Natural killer cell treated with Interleukin-12 subunit alpha and Interleukin-12 subunit beta and Interleukin-15 and Interleukin-18, amount 100 ng/mL, for 72 hours (primary cell): ENCODE measurements at regions not wholly inside any gene's neighbourhood (a gene's known extent, or its start where the extent isn't known, plus 50 kb on each side); places are given as distances from the start of the nearest gene placed in this dataset.
"Not testable (repeated sequence)": the region's sequence is repeated elsewhere in the genome, so short reads cannot be mapped to it uniquely, and the experiment has no call there.

Experiments used
- ATAC-seq, 2 donors: fragments of 150-1000 bp; cut with Tn5 transposase in 1 of 2; sonication (Bioruptor Pico), chemical (Tn5 transposase) in 1 of 2; 2 replicates each; pipeline ENCODE4 v1.10.0; 2021
- DNase-seq: peaks from one replicate; pipeline ENCODE4 v3.0.0; 2022; ENCODE audit warnings: low spot score
- H3K27ac Mint-ChIP-seq, 2 donors: 1 replicate in 1 of 2; 2 replicates in 1 of 2; pipeline ENCODE4 v1.8.0; 2022; ENCODE audit warnings: mixed read lengths in 2 of 2, mild to moderate bottlenecking in 1 of 2, moderate library complexity in 1 of 2
- H3K27me3 Mint-ChIP-seq, 2 donors: 1 replicate in 1 of 2; 2 replicates in 1 of 2; pipeline ENCODE4 v1.8.0; 2022; ENCODE audit warnings: mixed read lengths in 2 of 2
- H3K36me3 Mint-ChIP-seq: one replicate; pipeline ENCODE4 v1.8.0; 2022; ENCODE audit warnings: mixed read lengths
- H3K4me1 Mint-ChIP-seq, 2 donors: 1 replicate in 1 of 2; 2 replicates in 1 of 2; pipeline ENCODE4 v1.8.0; 2022; ENCODE audit warnings: low read depth in 2 of 2, mixed read lengths in 2 of 2, mild to moderate bottlenecking in 1 of 2
- H3K4me3 Mint-ChIP-seq: one replicate; pipeline ENCODE4 v1.8.0; 2022; ENCODE audit warnings: mixed read lengths
- H3K9me3 Mint-ChIP-seq: 2 replicates; pipeline ENCODE4 v1.8.0; 2022; ENCODE audit warnings: mixed read lengths

- DNase-seq: no peak
- H3K4me3 Mint-ChIP-seq: no peak overlapping the region
- no peaks in the 10 kb centered on the region for H3K27me3 Mint-ChIP-seq
- ATAC-seq: no peak
- no peaks in the 10 kb centered on the region for H3K4me1 Mint-ChIP-seq
- no peaks in the 10 kb centered on the region for H3K36me3 Mint-ChIP-seq
- peaks cover 12% of the 10 kb centered on the region for H3K9me3 Mint-ChIP-seq
- no peak overlapping the region for H3K27ac Mint-ChIP-seq
These were observed 326.2 kb downstream of the PRR16 start for GRCh38 chr5:120790339-120790738.

GRCh38 chr5:120792477-120792876 lies 328.4 kb downstream of the PRR16 start:
- DNase-seq (no peak), ATAC-seq (no peak)
- Mint-ChIP-seq H3K36me3 (no peaks in the 10 kb centered on the region), H3K27ac (no peak overlapping the region), H3K9me3 (peaks cover 14% of the 10 kb centered on the region), H3K27me3 (no peaks in the 10 kb centered on the region), H3K4me1 (no peaks in the 10 kb centered on the region), H3K4me3 (no peak overlapping the region)

- H3K9me3 Mint-ChIP-seq: peaks cover 12% of the 10 kb centered on the region
- no peak overlapping the region for H3K4me3 Mint-ChIP-seq
- no peaks in the 10 kb centered on the region for H3K27me3 Mint-ChIP-seq
- H3K36me3 Mint-ChIP-seq: no peaks in the 10 kb centered on the region
- no peak for DNase-seq
- no peak for ATAC-seq
- no peak overlapping the region for H3K27ac Mint-ChIP-seq
- no peaks in the 10 kb centered on the region for H3K4me1 Mint-ChIP-seq
These were observed 330.0 kb downstream of the PRR16 start for GRCh38 chr5:120794121-120794520.

- Mint-ChIP-seq H3K36me3 (no peaks in the 10 kb centered on the region), H3K27ac (no peak overlapping the region), H3K4me3 (no peak overlapping the region), H3K9me3 (peaks cover 14% of the 10 kb centered on the region), H3K4me1 (no peaks in the 10 kb centered on the region), H3K27me3 (no peaks in the 10 kb centered on the region)
- DNase-seq (no peak), ATAC-seq (no peak)
These were observed 339.2 kb downstream of the PRR16 start for GRCh38 chr5:120803282-120803681.

GRCh38 chr5:120805131-120805530 lies 341.0 kb downstream of the PRR16 start:
- DNase-seq (no peak), ATAC-seq (no peak)
- H3K9me3 Mint-ChIP-seq: peaks cover 10% of the 10 kb centered on the region
- H3K27ac Mint-ChIP-seq: no peak overlapping the region
- no peaks in the 10 kb centered on the region for H3K36me3 Mint-ChIP-seq
- H3K4me1 Mint-ChIP-seq: no peaks in the 10 kb centered on the region
- H3K27me3 Mint-ChIP-seq: no peaks in the 10 kb centered on the region
- H3K4me3 Mint-ChIP-seq: no peak overlapping the region

GRCh38 chr5:120806202-120806601 lies 342.1 kb downstream of the PRR16 start:
- Mint-ChIP-seq H3K4me1 (no peaks in the 10 kb centered on the region), H3K27me3 (no peaks in the 10 kb centered on the region), H3K4me3 (no peak overlapping the region), H3K36me3 (no peaks in the 10 kb centered on the region), H3K9me3 (peaks cover 10% of the 10 kb centered on the region), H3K27ac (no peak overlapping the region)
- no peak for DNase-seq
- ATAC-seq: no peak

- H3K27ac Mint-ChIP-seq: no peak overlapping the region
- no peaks in the 10 kb centered on the region for H3K4me1 Mint-ChIP-seq
- H3K9me3 Mint-ChIP-seq: peaks cover 5% of the 10 kb centered on the region
- DNase-seq: no peak
- H3K4me3 Mint-ChIP-seq: no peak overlapping the region
- no peak for ATAC-seq
- H3K36me3 Mint-ChIP-seq: no peaks in the 10 kb centered on the region
- H3K27me3 Mint-ChIP-seq: no peaks in the 10 kb centered on the region
These were observed 344.0 kb downstream of the PRR16 start for GRCh38 chr5:120808135-120808534.

- Mint-ChIP-seq H3K4me1 (no peaks in the 10 kb centered on the region), H3K27ac (no peak overlapping the region), H3K4me3 (no peak overlapping the region), H3K9me3 (peaks cover 8% of the 10 kb centered on the region), H3K27me3 (no peaks in the 10 kb centered on the region), H3K36me3 (no peaks in the 10 kb centered on the region)
- DNase-seq (no peak), ATAC-seq (no peak)
These were observed 344.5 kb downstream of the PRR16 start for GRCh38 chr5:120808606-120809005.

- ATAC-seq: no peak
- Mint-ChIP-seq H3K27ac (no peak overlapping the region), H3K27me3 (no peaks in the 10 kb centered on the region), H3K4me3 (no peak overlapping the region), H3K4me1 (no peaks in the 10 kb centered on the region), H3K9me3 (peaks cover 22% of the 10 kb centered on the region), H3K36me3 (no peaks in the 10 kb centered on the region)
- DNase-seq: no peak
These were observed 349.5 kb downstream of the PRR16 start for GRCh38 chr5:120813551-120813950.

GRCh38 chr5:120817044-120817985 lies 353.2 kb downstream of the PRR16 start:
- peaks cover 4% of the 10 kb centered on the region for H3K36me3 Mint-ChIP-seq
- H3K27me3 Mint-ChIP-seq: no peaks in the 10 kb centered on the region
- ATAC-seq: peak in 1 of 2 donors; percentile 43
- H3K4me3 Mint-ChIP-seq: no peak overlapping the region
- DNase-seq: no peak
- H3K27ac Mint-ChIP-seq: no peak overlapping the region
- H3K4me1 Mint-ChIP-seq: no peaks in the 10 kb centered on the region
- H3K9me3 Mint-ChIP-seq: peaks cover 25% of the 10 kb centered on the region

- no peak overlapping the region for H3K4me3 Mint-ChIP-seq
- H3K27ac Mint-ChIP-seq: no peak overlapping the region
- no peaks in the 10 kb centered on the region for H3K27me3 Mint-ChIP-seq
- no peaks in the 10 kb centered on the region for H3K4me1 Mint-ChIP-seq
- ATAC-seq (no peak), DNase-seq (no peak)
- peaks cover 25% of the 10 kb centered on the region for H3K9me3 Mint-ChIP-seq
- H3K36me3 Mint-ChIP-seq: peaks cover 4% of the 10 kb centered on the region
These were observed 354.0 kb downstream of the PRR16 start for GRCh38 chr5:120818128-120818527.

- ATAC-seq (no peak), DNase-seq (no peak)
- Mint-ChIP-seq H3K36me3 (peaks cover 4% of the 10 kb centered on the region), H3K27ac (no peak overlapping the region), H3K27me3 (no peaks in the 10 kb centered on the region), H3K4me1 (no peaks in the 10 kb centered on the region), H3K4me3 (no peak overlapping the region), H3K9me3 (peaks cover 6% of the 10 kb centered on the region)
These were observed 359.2 kb downstream of the PRR16 start for GRCh38 chr5:120823328-120823727.

GRCh38 chr5:120831646-120832045 lies 367.5 kb downstream of the PRR16 start:
- H3K27ac Mint-ChIP-seq, H3K36me3 Mint-ChIP-seq, DNase-seq, H3K27me3 Mint-ChIP-seq, H3K4me1 Mint-ChIP-seq, H3K4me3 Mint-ChIP-seq, ATAC-seq: not testable (repeated sequence)
- peaks cover 17% of the 10 kb centered on the region for H3K9me3 Mint-ChIP-seq

- no peaks in the 10 kb centered on the region for H3K27me3 Mint-ChIP-seq
- peaks cover 13% of the 10 kb centered on the region for H3K9me3 Mint-ChIP-seq
- ATAC-seq (no peak), DNase-seq (no peak)
- no peaks in the 10 kb centered on the region for H3K36me3 Mint-ChIP-seq
- H3K27ac Mint-ChIP-seq: no peak overlapping the region
- H3K4me3 Mint-ChIP-seq: no peak overlapping the region
- H3K4me1 Mint-ChIP-seq: no peaks in the 10 kb centered on the region
These were observed 377.7 kb downstream of the PRR16 start for GRCh38 chr5:120841830-120842229.
